Heart right ventricle (tissue), 16 donors: ENCODE measurements at regions not wholly inside any gene's neighbourhood (a gene's known extent, or its start where the extent isn't known, plus 50 kb on each side); places are given as distances from the start of the nearest gene placed in this dataset.
A peak's percentile ranks its signal among the peaks of the same experiment; 100 is the strongest.
"Not testable (repeated sequence)": the region's sequence is repeated elsewhere in the genome, so short reads cannot be mapped to it uniquely, and the experiment has no call there.

ENCODE experiments used
- ATAC-seq, 8 donors: fragments of 200-7000 bp; cut with Tn5 transposase; one replicate each; pipeline ENCODE4 v1.9.1; 2020; ENCODE audit warnings: mild to moderate bottlenecking in 8 of 8, moderate library complexity in 8 of 8, moderate number of reproducible peaks in 1 of 8
- DNase-seq, 2 donors: peaks; one replicate each; pipeline ENCODE4 v3.0.0-alpha.2; 2020
- H3K27ac ChIP-seq, 10 donors: fragments of 200-600 bp; sonication (generic) in 2 of 10; one replicate each; pipeline versions ENCODE4 v1.5.0 to v1.8.0; 2020 to 2022; ENCODE audit warnings: mild to moderate bottlenecking in 3 of 10
- H3K27me3 ChIP-seq, 7 donors: fragments of 200-600 bp; one replicate each; pipeline ENCODE4 v1.8.0; 2021 to 2022; ENCODE audit warnings: mild to moderate bottlenecking in 2 of 7
- H3K36me3 ChIP-seq, 9 donors: fragments of 200-600 bp; sonication (generic) in 1 of 9; one replicate each; pipeline versions ENCODE4 v1.5.0 to v1.8.0; 2020 to 2022; ENCODE audit warnings: mild to moderate bottlenecking in 2 of 9
- H3K4me1 ChIP-seq, 9 donors: fragments of 200-600 bp; sonication (generic) in 1 of 9; one replicate each; pipeline versions ENCODE4 v1.5.0 to v1.8.0; 2020 to 2022; ENCODE audit warnings: mild to moderate bottlenecking in 4 of 9
- H3K4me3 ChIP-seq, 10 donors: fragments of 200-600 bp; sonication (generic) in 2 of 10; one replicate each; pipeline versions ENCODE4 v1.5.0 to v1.8.0; 2020 to 2022; ENCODE audit warnings: mild to moderate bottlenecking in 7 of 10, moderate library complexity in 2 of 10
- H3K9me3 ChIP-seq, 11 donors: fragments of 200-600 bp in 10 of 11; sonication (generic) in 2 of 11; one replicate each; pipeline versions ENCODE4 v1.5.0 to v1.8.0; 2013 to 2022; ENCODE audit warnings: mild to moderate bottlenecking in 2 of 11, control low read depth in 1 of 11, moderate library complexity in 1 of 11
- WGBS, 2 donors: extraction: QIAGEN DNeasy Blood & Tissue Kit; methylation state at CpG; one replicate each; pipeline ENCODE4 v1.1.7; 2013; ENCODE audit warnings: inconsistent platforms in 1 of 2; 5-methylcytosine and 5-hydroxymethylcytosine counted together
- intact Hi-C, 10 donors: fragments of 100-400 bp; cut with DNase I; formaldehyde crosslinking; loops; one replicate each; pipeline versions ENCODE4 v1.11.1 to v1.14.2; 2022
- TF ChIP-seq, protein P1 (sequence below), 9 donors: fragments of 200-600 bp; sonication (generic) in 2 of 9; IDR thresholded peaks; one replicate each; pipeline versions ENCODE4 v1.5.0 to v1.8.0; 2021 to 2022; ENCODE audit warnings: antibody characterized with exemption in 9 of 9, mild to moderate bottlenecking in 5 of 9, moderate library complexity in 1 of 9
- donor health status: Arrhythmogenic right ventricular cardiomyopathy.
- donor health status: ischemic (EF 13 %, LVEDD 7.1; RV severe dilation, severe dysfunction).
- donor health status: healthy with polysubstance abuse.
- donor health status: DM: no; HTN: yes; CAD: no.
- donor health status: DM: no; HTN: no; CAD: no.
- donor health status: ischemic (EF 25% LVEDD 6.9; RV normal size, moderate dysfunction).
- donor health status: ischemic (EF 25% LVEDD 5.7; RV mildly dilated, moderate dysfunction).
- donor health status: healthy.
- donor health status: DM: yes; HTN: yes; CAD: no.
- donor health status: Ischemic cardiomyopathy.
- donor health status: ischemic (EF 35%, LVEDD 5.7; RV mildly dilated, moderate dysfunction).
- donor health status: nonischemic (EF 11% LVEDD 7.7; RV severe dilation, severe dysfunction).
- donor health status: DM: yes; HTN: yes; CAD: no.
- donor health status: PGD.
- donor health status: ischemic (EF 29% LVEDD 5.4; RV normal size, mild dysfunction).
- donor health status: nonischemic (EF 23%, LVEDD 6.1; RV moderate dilation, normal function).

DNA sequence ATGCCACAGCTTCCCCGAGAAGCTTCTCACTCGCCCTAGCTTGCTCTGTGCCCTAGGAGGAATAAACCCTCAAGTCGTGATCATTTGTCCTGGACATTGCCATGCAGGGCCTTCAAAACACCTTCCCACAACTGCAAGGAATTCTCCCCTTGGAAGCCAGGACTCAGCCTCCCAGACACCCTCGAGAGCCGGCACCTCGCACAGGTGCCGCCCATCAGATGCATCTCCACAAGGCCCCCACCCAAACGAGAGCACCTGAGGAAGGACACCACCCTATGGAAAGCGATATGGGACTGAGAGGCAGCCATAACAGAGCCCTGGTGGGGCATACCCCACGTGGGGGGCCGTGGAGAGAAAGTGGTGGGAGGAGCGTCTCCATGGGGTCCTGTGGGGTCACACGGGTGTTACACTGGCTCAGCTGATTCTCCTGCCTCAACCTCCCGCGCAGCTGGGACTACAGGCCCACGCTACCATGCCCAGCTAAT, 77.6 kb upstream of the FOXK1 start:
- DNase-seq (no peak), ATAC-seq (no peak)
- no peaks in the 10 kb centered on the region for H3K9me3 ChIP-seq
- no peaks in the 10 kb centered on the region for H3K4me1 ChIP-seq
- H3K4me3 ChIP-seq: no peak overlapping the region
- TF ChIP-seq, protein P1, sequence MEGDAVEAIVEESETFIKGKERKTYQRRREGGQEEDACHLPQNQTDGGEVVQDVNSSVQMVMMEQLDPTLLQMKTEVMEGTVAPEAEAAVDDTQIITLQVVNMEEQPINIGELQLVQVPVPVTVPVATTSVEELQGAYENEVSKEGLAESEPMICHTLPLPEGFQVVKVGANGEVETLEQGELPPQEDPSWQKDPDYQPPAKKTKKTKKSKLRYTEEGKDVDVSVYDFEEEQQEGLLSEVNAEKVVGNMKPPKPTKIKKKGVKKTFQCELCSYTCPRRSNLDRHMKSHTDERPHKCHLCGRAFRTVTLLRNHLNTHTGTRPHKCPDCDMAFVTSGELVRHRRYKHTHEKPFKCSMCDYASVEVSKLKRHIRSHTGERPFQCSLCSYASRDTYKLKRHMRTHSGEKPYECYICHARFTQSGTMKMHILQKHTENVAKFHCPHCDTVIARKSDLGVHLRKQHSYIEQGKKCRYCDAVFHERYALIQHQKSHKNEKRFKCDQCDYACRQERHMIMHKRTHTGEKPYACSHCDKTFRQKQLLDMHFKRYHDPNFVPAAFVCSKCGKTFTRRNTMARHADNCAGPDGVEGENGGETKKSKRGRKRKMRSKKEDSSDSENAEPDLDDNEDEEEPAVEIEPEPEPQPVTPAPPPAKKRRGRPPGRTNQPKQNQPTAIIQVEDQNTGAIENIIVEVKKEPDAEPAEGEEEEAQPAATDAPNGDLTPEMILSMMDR (IDR thresholded peaks at IDR 0.05): no peak
- H3K27ac ChIP-seq: no peak overlapping the region
- intact Hi-C loops: no loop called here
- H3K36me3 ChIP-seq: no peaks in the 10 kb centered on the region
- H3K27me3 ChIP-seq: peaks cover 0 to 24% (median 0%) of the 10 kb centered on the region in 7 donors
- WGBS, 2 donors: 82 to 88% methylated on average over 16 of the region's 16 CpGs

DNA sequence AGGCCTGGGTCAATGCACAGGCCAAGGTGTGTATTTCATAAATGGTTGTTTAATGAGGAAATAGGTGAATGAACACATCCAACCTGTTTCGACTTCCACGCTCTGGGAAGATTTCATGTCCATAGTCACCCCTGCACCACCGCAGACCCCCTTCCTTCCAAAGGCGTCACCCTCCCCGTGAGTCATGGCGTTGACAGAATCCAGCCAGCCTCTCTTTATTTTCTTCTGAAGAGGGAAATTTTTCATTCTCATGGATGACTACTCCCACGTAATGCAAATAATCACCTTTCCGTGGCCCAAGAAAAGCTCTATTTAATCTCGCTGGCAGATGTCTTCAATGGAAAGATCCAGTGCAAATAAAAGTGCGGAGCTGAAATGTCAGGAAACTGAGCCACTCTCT, 75.3 kb upstream of the FOXK1 start:
- Histone ChIP-seq H3K4me3 (no peak overlapping the region), H3K36me3 (no peaks in the 10 kb centered on the region), H3K4me1 (no peaks in the 10 kb centered on the region), H3K27me3 (peaks cover 0 to 10% (median 0%) of the 10 kb centered on the region in 7 donors), H3K27ac (no peak overlapping the region), H3K9me3 (no peaks in the 10 kb centered on the region)
- ATAC-seq (no peak), DNase-seq (no peak)
- 76 to 85% methylated on average over 10 of the region's 10 CpGs for WGBS, 2 donors
- intact Hi-C loops: no loop called here
- TF ChIP-seq, protein P1 (IDR thresholded peaks at IDR 0.05): no peak

DNA sequence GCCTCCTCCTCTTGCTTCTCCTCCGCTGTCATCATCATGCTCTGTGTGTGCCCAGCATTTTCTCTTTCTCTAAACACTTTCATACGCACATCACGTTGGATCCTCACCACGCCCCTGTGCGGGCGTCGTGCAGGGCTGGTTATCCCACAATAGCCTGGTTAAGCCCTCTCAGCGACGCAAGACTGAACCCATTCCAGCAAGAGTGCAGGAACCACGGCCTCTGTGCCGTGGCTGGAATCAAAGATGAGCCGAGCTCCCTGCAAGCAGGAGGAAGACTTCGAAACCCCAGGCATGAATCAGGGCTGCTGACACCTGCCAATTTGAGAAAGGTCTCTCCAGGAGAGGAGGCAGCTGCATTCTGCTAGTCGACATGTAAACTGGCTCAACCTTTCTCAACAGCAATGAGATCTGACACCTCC, 74.8 kb upstream of the FOXK1 start:
- Histone ChIP-seq H3K27me3 (peaks cover 0 to 8% (median 0%) of the 10 kb centered on the region in 7 donors), H3K27ac (no peak overlapping the region), H3K4me3 (no peak overlapping the region), H3K4me1 (peaks cover 0 to 3% (median 0%) of the 10 kb centered on the region in 9 donors), H3K9me3 (no peaks in the 10 kb centered on the region), H3K36me3 (no peaks in the 10 kb centered on the region)
- DNase-seq: no peak
- intact Hi-C loops: no loop called here
- TF ChIP-seq, protein P1 (IDR thresholded peaks at IDR 0.05): no peak
- 73 to 83% methylated on average over 14 of the region's 14 CpGs for WGBS, 2 donors
- no peak for ATAC-seq

DNA sequence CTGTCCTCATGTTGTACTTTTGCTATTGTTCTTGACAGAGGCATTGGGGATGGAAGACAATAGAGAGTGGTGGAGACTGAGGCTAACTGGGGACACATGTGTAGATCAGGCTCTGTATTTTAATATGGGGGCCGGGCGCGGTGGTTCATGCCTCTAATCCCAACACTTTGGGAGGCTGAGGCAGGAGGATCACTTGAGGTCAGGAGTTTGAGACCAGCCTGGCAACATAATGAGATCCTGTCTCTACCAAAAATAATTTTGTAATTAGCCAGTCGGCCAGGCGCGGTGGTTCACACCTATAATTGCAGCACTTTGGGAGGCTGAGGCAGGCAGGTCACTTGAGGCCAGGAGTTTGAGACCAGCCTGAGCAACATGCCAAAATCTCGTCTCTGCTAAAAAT, 72.5 kb upstream of the FOXK1 start:
- intact Hi-C loops, H3K9me3 ChIP-seq, H3K27ac ChIP-seq, H3K36me3 ChIP-seq, H3K27me3 ChIP-seq, DNase-seq, ATAC-seq, H3K4me3 ChIP-seq: not testable (repeated sequence)
- 94 to 98% methylated on average over 7 of the region's 7 CpGs for WGBS, 2 donors
- H3K4me1 ChIP-seq: peaks cover 0 to 23% (median 15%) of the 10 kb centered on the region in 9 donors

DNA sequence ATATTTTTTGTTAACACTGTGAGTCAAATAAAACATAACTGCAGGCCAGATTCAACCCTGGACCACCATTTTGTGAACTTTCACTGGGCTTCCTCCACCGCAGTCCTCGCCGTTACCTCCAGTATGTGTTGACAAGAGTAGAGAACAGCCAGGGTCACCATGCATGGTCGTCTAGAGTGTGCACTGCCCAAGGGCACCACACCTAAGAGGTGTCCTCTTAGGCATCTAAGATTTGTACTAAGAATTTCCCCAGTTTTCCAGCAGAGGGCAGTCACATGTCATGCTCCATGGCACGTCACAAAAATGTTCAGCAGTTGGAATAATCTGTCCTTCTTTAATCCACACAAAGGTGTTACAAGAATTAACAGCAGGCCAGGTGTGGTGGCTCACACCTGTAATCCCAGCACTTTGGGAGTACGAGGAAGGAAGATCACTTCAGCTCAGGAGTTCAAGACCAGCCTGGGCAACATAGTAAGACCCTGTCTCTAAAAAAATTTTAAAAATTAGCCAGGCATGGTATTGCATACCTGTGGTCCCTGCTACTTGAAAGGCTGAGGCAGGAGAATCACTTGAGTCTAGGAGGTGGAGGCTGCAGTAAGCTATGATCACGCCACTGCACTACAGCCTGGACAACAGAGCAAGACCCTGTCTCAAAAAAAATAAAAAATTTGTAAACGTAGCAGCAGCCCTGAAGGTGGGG, 71.2 kb upstream of the FOXK1 start:
- WGBS, 2 donors: 38 to 41% methylated on average over 8 of the region's 8 CpGs
- intact Hi-C loops: loop anchor here in 7 of 10 donors (1.0 to 10.0 kb wide), 6 partner anchors 20 to 474 kb away; partner anchors contain the start of gene FOXK1 (in 1 of the 7)
- Histone ChIP-seq H3K4me3 (no peak overlapping the region), H3K4me1 (peaks cover 0 to 23% (median 15%) of the 10 kb centered on the region in 9 donors), H3K27me3 (peaks cover 0 to 8% (median 0%) of the 10 kb centered on the region in 7 donors), H3K27ac (no peak overlapping the region), H3K36me3 (no peaks in the 10 kb centered on the region), H3K9me3 (no peaks in the 10 kb centered on the region)
- DNase-seq (peak in 1 of 2 donors; percentile 66), ATAC-seq (peak; percentile 52 to 78 (median 68))
- TF ChIP-seq, protein P1 (IDR thresholded peaks at IDR 0.05): peak; percentile 57 to 89 (median 83)
